Natural killer cell (primary cell): ENCODE measurements at regions not wholly inside any gene's neighbourhood (a gene's known extent, or its start where the extent isn't known, plus 50 kb on each side); places are given as distances from the start of the nearest gene placed in this dataset.

Experiments
- ATAC-seq, 3 donors: fragments of 150-1000 bp in 2 of 3; fragments of 200-7000 bp in 1 of 3; cut with Tn5 transposase; 1 replicate in 1 of 3; 2 replicates in 2 of 3; pipeline ENCODE4 v1.10.0; 2021; ENCODE audit warnings: mild to moderate bottlenecking in 2 of 3, moderate library complexity in 2 of 3
- DNase-seq, 2 donors: peaks; one replicate each; pipeline versions ENCODE4 v3.0.0 to v3.0.0-alpha.2; 2013 to 2021; ENCODE audit warnings: mixed read lengths in 1 of 2
- H3K27ac ChIP-seq: one replicate; pipeline ENCODE4 v1.5.1; 2013; ENCODE audit warnings: mild to moderate bottlenecking, low read length
- H3K27me3 ChIP-seq: one replicate; pipeline ENCODE4 v1.6.1; 2013; ENCODE audit warnings: low read length; ENCODE audit not compliant: control insufficient read depth, insufficient read depth
- H3K36me3 ChIP-seq: one replicate; pipeline ENCODE4 v1.6.1; 2013; ENCODE audit warnings: low read length; ENCODE audit not compliant: control insufficient read depth, insufficient read depth
- H3K4me1 ChIP-seq: one replicate; pipeline ENCODE4 v1.6.1; 2013; ENCODE audit warnings: low read length; ENCODE audit not compliant: control insufficient read depth, insufficient read depth
- H3K4me3 ChIP-seq: one replicate; pipeline ENCODE4 v1.5.1; 2013; ENCODE audit warnings: low read length
- H3K9me3 ChIP-seq: one replicate; pipeline ENCODE4 v1.6.1; 2013; ENCODE audit warnings: low read length; ENCODE audit not compliant: control insufficient read depth, insufficient read depth
- H3K27ac Mint-ChIP-seq, 2 donors: one replicate each; pipeline ENCODE4 v1.8.0; 2022; ENCODE audit warnings: mild to moderate bottlenecking in 2 of 2, mixed read lengths in 2 of 2, moderate library complexity in 1 of 2
- H3K27me3 Mint-ChIP-seq, 2 donors: one replicate each; pipeline ENCODE4 v1.8.0; 2022; ENCODE audit warnings: low read depth in 2 of 2, mixed read lengths in 2 of 2
- H3K36me3 Mint-ChIP-seq: one replicate; pipeline ENCODE4 v1.8.0; 2022; ENCODE audit warnings: mixed read lengths
- H3K4me1 Mint-ChIP-seq, 2 donors: one replicate each; pipeline ENCODE4 v1.8.0; 2022; ENCODE audit warnings: mixed read lengths in 2 of 2
- H3K4me3 Mint-ChIP-seq: one replicate; pipeline ENCODE4 v1.8.0; 2022; ENCODE audit warnings: mild to moderate bottlenecking, moderate library complexity, mixed read lengths
- H3K9me3 Mint-ChIP-seq, 2 donors: one replicate each; pipeline ENCODE4 v1.8.0; 2022; ENCODE audit warnings: mixed read lengths in 2 of 2
- WGBS: methylation state at CpG from one replicate; pipeline ENCODE4 v1.1.7; 2013; ENCODE audit warnings: missing lambda C conversion rate; ENCODE audit not compliant: insufficient coverage; 5-methylcytosine and 5-hydroxymethylcytosine counted together
- intact Hi-C: fragments of 100-400 bp; cut with micrococcal nuclease; formaldehyde crosslinking; loops from one replicate; pipeline ENCODE4 v1.14.2; 2022
- TF ChIP-seq, protein P1 (sequence below): fragments of 200-600 bp; IDR thresholded peaks from one replicate; pipeline ENCODE4 v1.8.0; 2022; ENCODE audit warnings: antibody characterized with exemption

DNA sequence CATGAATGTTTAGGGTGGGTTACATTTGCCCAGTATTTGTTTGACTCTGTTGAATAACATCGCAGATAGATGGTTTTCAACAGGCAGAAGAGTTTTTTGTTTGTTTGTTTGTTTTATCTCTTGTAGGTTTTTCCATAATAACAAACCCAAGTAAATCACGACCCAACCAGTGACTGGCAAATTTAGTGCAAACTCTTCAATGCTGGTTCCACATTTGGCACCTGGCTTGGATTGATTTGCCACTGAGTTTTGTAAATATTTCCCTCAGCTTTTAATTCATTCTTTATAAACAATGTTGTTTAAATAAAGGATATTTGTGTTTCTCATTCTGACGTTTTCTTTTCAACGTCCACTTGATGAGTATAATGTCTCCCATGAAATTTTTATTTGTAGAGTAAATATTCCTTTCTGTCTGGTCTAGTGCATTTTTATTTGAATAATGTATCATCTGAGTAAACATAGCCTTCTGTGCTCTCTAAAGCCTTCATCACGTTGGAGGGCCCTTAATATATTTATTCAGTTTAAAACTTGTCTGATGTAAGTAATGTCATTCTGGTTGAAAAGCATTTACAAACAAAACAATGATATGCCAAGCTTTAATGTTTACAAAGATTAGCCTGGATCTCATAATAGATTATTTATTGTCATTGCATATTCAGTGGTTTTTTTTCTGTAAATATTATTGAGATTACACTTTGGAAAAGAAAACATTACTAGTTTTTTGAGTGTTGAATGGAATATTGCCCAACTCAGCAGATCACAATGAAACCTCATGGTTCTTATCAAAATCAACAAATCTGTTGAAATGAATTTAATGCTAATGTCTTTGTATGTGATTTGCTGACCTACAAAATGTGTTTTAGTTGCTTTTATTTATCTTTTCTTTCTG lies 90.4 kb upstream of the PEG3 start:
- Mint-ChIP-seq H3K4me3 (no peak overlapping the region), H3K9me3 (peaks cover 9 to 13% of the 10 kb centered on the region in 2 donors), H3K4me1 (no peaks in the 10 kb centered on the region), H3K27me3 (no peaks in the 10 kb centered on the region), H3K36me3 (no peaks in the 10 kb centered on the region), H3K27ac (no peak overlapping the region)
- ATAC-seq (no peak), DNase-seq (no peak)
- TF ChIP-seq, protein P1, sequence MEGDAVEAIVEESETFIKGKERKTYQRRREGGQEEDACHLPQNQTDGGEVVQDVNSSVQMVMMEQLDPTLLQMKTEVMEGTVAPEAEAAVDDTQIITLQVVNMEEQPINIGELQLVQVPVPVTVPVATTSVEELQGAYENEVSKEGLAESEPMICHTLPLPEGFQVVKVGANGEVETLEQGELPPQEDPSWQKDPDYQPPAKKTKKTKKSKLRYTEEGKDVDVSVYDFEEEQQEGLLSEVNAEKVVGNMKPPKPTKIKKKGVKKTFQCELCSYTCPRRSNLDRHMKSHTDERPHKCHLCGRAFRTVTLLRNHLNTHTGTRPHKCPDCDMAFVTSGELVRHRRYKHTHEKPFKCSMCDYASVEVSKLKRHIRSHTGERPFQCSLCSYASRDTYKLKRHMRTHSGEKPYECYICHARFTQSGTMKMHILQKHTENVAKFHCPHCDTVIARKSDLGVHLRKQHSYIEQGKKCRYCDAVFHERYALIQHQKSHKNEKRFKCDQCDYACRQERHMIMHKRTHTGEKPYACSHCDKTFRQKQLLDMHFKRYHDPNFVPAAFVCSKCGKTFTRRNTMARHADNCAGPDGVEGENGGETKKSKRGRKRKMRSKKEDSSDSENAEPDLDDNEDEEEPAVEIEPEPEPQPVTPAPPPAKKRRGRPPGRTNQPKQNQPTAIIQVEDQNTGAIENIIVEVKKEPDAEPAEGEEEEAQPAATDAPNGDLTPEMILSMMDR = no peak
- Histone ChIP-seq H3K4me3 (no peak overlapping the region), H3K4me1 (no peaks in the 10 kb centered on the region), H3K36me3 (no peaks in the 10 kb centered on the region), H3K27me3 (no peaks in the 10 kb centered on the region), H3K27ac (no peak overlapping the region), H3K9me3 (peaks cover 27% of the 10 kb centered on the region)
- intact Hi-C loops = no loop called here
- WGBS = 85% methylated on average over 2 of the region's 5 CpGs

DNA sequence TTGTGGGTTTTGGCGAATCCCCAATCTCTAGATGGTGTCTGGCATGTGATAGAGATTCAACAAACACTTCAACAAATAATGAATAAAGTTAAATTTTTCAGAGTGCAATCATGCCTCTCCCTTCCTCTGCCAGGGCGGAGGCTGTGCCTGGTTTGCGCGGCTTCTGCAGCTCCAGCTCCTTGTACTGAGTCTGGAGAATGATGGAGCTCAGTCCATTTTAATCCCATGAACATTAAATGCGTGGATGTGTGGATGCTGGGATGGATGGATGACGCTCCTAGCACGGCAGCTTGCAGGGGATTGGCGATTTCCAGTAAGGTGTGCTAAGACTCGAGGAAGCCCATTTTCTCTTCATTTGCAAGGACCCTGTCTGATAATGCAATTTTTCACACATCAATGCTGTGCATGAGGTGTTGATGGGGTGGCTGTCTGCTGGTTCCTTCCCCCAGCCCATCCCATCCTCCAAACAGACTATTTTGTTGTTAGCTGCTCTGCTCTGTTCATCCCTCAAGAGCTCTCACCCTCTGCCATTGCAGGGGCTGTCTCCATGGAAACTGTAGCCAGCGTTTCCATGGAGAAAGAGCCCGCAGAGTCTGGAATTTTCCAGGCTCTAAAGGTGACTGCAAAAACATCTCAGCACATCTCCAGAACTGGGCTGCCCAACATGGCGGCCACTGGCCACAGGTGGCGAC lies 92.6 kb upstream of the PEG3 start:
- Mint-ChIP-seq H3K4me3 (no peak overlapping the region), H3K9me3 (peaks cover 11 to 14% of the 10 kb centered on the region in 2 donors)

DNA sequence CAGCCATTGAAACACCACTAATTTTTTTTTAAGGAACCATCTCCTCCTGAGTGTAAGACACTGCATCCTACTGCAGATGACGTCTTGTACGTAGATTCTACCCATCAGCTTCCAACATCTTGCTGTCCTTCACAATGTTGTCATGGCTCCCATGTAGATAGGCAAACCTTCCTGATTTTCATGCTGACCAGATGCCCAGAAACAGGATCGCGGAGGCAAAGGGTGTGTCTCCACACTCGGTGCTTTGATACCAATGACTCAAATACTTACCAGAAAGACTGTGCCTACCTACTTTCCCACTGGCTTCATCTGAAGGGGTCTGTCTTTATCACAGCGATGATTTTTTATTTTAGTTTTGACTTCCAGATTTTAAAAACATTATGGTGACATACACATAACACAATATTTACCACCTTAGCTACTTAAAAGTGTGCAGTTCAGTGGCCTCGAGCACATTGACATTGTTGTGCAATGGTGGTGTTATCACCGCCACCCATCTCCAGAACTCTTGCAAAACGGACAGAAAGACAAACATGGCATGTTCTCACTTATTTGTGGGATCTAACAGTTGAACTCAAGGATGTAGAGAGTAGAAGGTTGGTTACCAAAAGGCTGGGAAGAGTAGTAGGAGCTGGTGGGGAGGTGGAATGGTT lies 94.0 kb upstream of the PEG3 start:
- Mint-ChIP-seq H3K27ac (no peak overlapping the region), H3K9me3 (peaks cover 9 to 17% of the 10 kb centered on the region in 2 donors), H3K4me1 (no peaks in the 10 kb centered on the region), H3K27me3 (no peaks in the 10 kb centered on the region), H3K36me3 (peaks cover 4% of the 10 kb centered on the region), H3K4me3 (no peak overlapping the region)
- Histone ChIP-seq H3K4me1 (no peaks in the 10 kb centered on the region), H3K27ac (no peak overlapping the region), H3K27me3 (no peaks in the 10 kb centered on the region), H3K9me3 (peaks cover 22% of the 10 kb centered on the region), H3K4me3 (no peak overlapping the region), H3K36me3 (no peaks in the 10 kb centered on the region)
- 80% methylated on average over 9 of the region's 9 CpGs for WGBS
- no peak for DNase-seq
- no peak for ATAC-seq
- TF ChIP-seq, protein P1 = no peak
- intact Hi-C loops = no loop called here

More for the DNA sequence above, 92.6 kb upstream of the PEG3 start:
- no peak for ATAC-seq
- Mint-ChIP-seq H3K27me3 (no peaks in the 10 kb centered on the region), H3K36me3 (peaks cover 4% of the 10 kb centered on the region), H3K27ac (no peak overlapping the region), H3K4me1 (no peaks in the 10 kb centered on the region)
- 81% methylated on average over 12 of the region's 13 CpGs for WGBS
- intact Hi-C loops = no loop called here
- H3K9me3 ChIP-seq = peaks cover 18% of the 10 kb centered on the region
- no peaks in the 10 kb centered on the region for H3K4me1 ChIP-seq
- no peak overlapping the region for H3K4me3 ChIP-seq
- TF ChIP-seq, protein P1 = no peak
- no peaks in the 10 kb centered on the region for H3K27me3 ChIP-seq
- DNase-seq = no peak
- H3K27ac ChIP-seq = no peak overlapping the region
- no peaks in the 10 kb centered on the region for H3K36me3 ChIP-seq
